ENCODE measurements at regions not wholly inside any gene's neighbourhood (a gene's known extent, or its start where the extent isn't known, plus 50 kb on each side); places are given as distances from the start of the nearest gene placed in this dataset.

- H3K9me3 ChIP-seq (ENCODE audit: control insufficient read depth in 2 of 2, insufficient read depth in 1 of 2, low read length in 1 of 2) = no peaks in the 10 kb centered on the region
- no peaks in the 10 kb centered on the region for H3K27me3 ChIP-seq (ENCODE audit: control insufficient read depth in 2 of 2, insufficient read depth in 1 of 2, low read length in 1 of 2)
- no peak overlapping the region for H3K4me3 ChIP-seq (ENCODE audit: low read length in 2 of 2)
- no peaks in the 10 kb centered on the region for H3K4me1 ChIP-seq (ENCODE audit: control insufficient read depth in 2 of 2, insufficient read depth in 2 of 2, low read length in 2 of 2)
- 81% methylated on average over 6 of the region's 6 CpGs for WGBS
- H3K27ac ChIP-seq (ENCODE audit: low read depth in 1 of 2, low read length in 1 of 2) = no peak overlapping the region
- no peaks in the 10 kb centered on the region for H3K36me3 ChIP-seq (ENCODE audit: control insufficient read depth in 2 of 2, insufficient read depth in 2 of 2, low read length in 1 of 2)
- no peak for DNase-seq (ENCODE audit: low read depth in 6 of 9, low spot score in 9 of 9)
Observed at GRCh38 chr13:107765724-107766401, 449.5 kb downstream of the LIG4 start.

GRCh38 chr13:107764046-107764445, 451.3 kb downstream of the LIG4 start:
- Histone ChIP-seq H3K9me3 (ENCODE audit: control insufficient read depth in 2 of 2, insufficient read depth in 1 of 2, low read length in 1 of 2) (no peaks in the 10 kb centered on the region), H3K27ac (ENCODE audit: low read depth in 1 of 2, low read length in 1 of 2) (no peak overlapping the region), H3K36me3 (ENCODE audit: control insufficient read depth in 2 of 2, insufficient read depth in 2 of 2, low read length in 1 of 2) (no peaks in the 10 kb centered on the region), H3K27me3 (ENCODE audit: control insufficient read depth in 2 of 2, insufficient read depth in 1 of 2, low read length in 1 of 2) (no peaks in the 10 kb centered on the region), H3K4me3 (ENCODE audit: low read length in 2 of 2) (no peak overlapping the region), H3K4me1 (ENCODE audit: control insufficient read depth in 2 of 2, insufficient read depth in 2 of 2, low read length in 2 of 2) (no peaks in the 10 kb centered on the region)
- no peak for DNase-seq (ENCODE audit: low read depth in 6 of 9, low spot score in 9 of 9)
- 93% methylated on average over 1 of the region's 1 CpG for WGBS

- DNase-seq (ENCODE audit: low read depth in 6 of 9, low spot score in 9 of 9) = no peak
Observed at GRCh38 chr13:107753748-107754147, 461.6 kb downstream of the LIG4 start.

GRCh38 chr13:107753291-107753690, 462.0 kb downstream of the LIG4 start:
- Histone ChIP-seq H3K27me3 (ENCODE audit: control insufficient read depth in 2 of 2, insufficient read depth in 1 of 2, low read length in 1 of 2) (no peaks in the 10 kb centered on the region), H3K36me3 (ENCODE audit: control insufficient read depth in 2 of 2, insufficient read depth in 2 of 2, low read length in 1 of 2) (no peaks in the 10 kb centered on the region), H3K4me3 (ENCODE audit: low read length in 2 of 2) (no peak overlapping the region), H3K27ac (ENCODE audit: low read depth in 1 of 2, low read length in 1 of 2) (no peak overlapping the region), H3K9me3 (ENCODE audit: control insufficient read depth in 2 of 2, insufficient read depth in 1 of 2, low read length in 1 of 2) (no peaks in the 10 kb centered on the region), H3K4me1 (ENCODE audit: control insufficient read depth in 2 of 2, insufficient read depth in 2 of 2, low read length in 2 of 2) (no peaks in the 10 kb centered on the region)
- DNase-seq (ENCODE audit: low read depth in 6 of 9, low spot score in 9 of 9) = no peak
- 91% methylated on average over 4 of the region's 4 CpGs for WGBS

More at GRCh38 chr13:107753748-107754147, 461.6 kb downstream of the LIG4 start:
- Histone ChIP-seq H3K4me3 (ENCODE audit: low read length in 2 of 2) (no peak overlapping the region), H3K27me3 (ENCODE audit: control insufficient read depth in 2 of 2, insufficient read depth in 1 of 2, low read length in 1 of 2) (no peaks in the 10 kb centered on the region), H3K36me3 (ENCODE audit: control insufficient read depth in 2 of 2, insufficient read depth in 2 of 2, low read length in 1 of 2) (no peaks in the 10 kb centered on the region), H3K4me1 (ENCODE audit: control insufficient read depth in 2 of 2, insufficient read depth in 2 of 2, low read length in 2 of 2) (no peaks in the 10 kb centered on the region), H3K27ac (ENCODE audit: low read depth in 1 of 2, low read length in 1 of 2) (no peak overlapping the region), H3K9me3 (ENCODE audit: control insufficient read depth in 2 of 2, insufficient read depth in 1 of 2, low read length in 1 of 2) (no peaks in the 10 kb centered on the region)
- 48% methylated on average over 3 of the region's 3 CpGs for WGBS

GRCh38 chr13:107743983-107744382, 471.4 kb downstream of the LIG4 start:
- 82% methylated on average over 3 of the region's 3 CpGs for WGBS
- no peak for DNase-seq (ENCODE audit: low read depth in 6 of 9, low spot score in 9 of 9)

GRCh38 chr13:107743526-107743925, 471.8 kb downstream of the LIG4 start:
- no peak for DNase-seq (ENCODE audit: low read depth in 6 of 9, low spot score in 9 of 9)
- Histone ChIP-seq H3K4me1 (ENCODE audit: control insufficient read depth in 2 of 2, insufficient read depth in 2 of 2, low read length in 2 of 2) (no peaks in the 10 kb centered on the region), H3K9me3 (ENCODE audit: control insufficient read depth in 2 of 2, insufficient read depth in 1 of 2, low read length in 1 of 2) (no peaks in the 10 kb centered on the region), H3K4me3 (ENCODE audit: low read length in 2 of 2) (no peak overlapping the region), H3K36me3 (ENCODE audit: control insufficient read depth in 2 of 2, insufficient read depth in 2 of 2, low read length in 1 of 2) (no peaks in the 10 kb centered on the region), H3K27me3 (ENCODE audit: control insufficient read depth in 2 of 2, insufficient read depth in 1 of 2, low read length in 1 of 2) (no peaks in the 10 kb centered on the region), H3K27ac (ENCODE audit: low read depth in 1 of 2, low read length in 1 of 2) (no peak overlapping the region)
- 58% methylated on average over 4 of the region's 4 CpGs for WGBS

More at GRCh38 chr13:107743983-107744382, 471.4 kb downstream of the LIG4 start:
- Histone ChIP-seq H3K27ac (ENCODE audit: low read depth in 1 of 2, low read length in 1 of 2) (no peak overlapping the region), H3K36me3 (ENCODE audit: control insufficient read depth in 2 of 2, insufficient read depth in 2 of 2, low read length in 1 of 2) (no peaks in the 10 kb centered on the region), H3K4me3 (ENCODE audit: low read length in 2 of 2) (no peak overlapping the region), H3K27me3 (ENCODE audit: control insufficient read depth in 2 of 2, insufficient read depth in 1 of 2, low read length in 1 of 2) (no peaks in the 10 kb centered on the region), H3K9me3 (ENCODE audit: control insufficient read depth in 2 of 2, insufficient read depth in 1 of 2, low read length in 1 of 2) (no peaks in the 10 kb centered on the region), H3K4me1 (ENCODE audit: control insufficient read depth in 2 of 2, insufficient read depth in 2 of 2, low read length in 2 of 2) (no peaks in the 10 kb centered on the region)

GRCh38 chr13:107743100-107743499, 472.2 kb downstream of the LIG4 start:
- DNase-seq (ENCODE audit: low read depth in 6 of 9, low spot score in 9 of 9) = no peak
- H3K36me3 ChIP-seq (ENCODE audit: control insufficient read depth in 2 of 2, insufficient read depth in 2 of 2, low read length in 1 of 2) = no peaks in the 10 kb centered on the region
- H3K27me3 ChIP-seq (ENCODE audit: control insufficient read depth in 2 of 2, insufficient read depth in 1 of 2, low read length in 1 of 2) = no peaks in the 10 kb centered on the region
- H3K4me1 ChIP-seq (ENCODE audit: control insufficient read depth in 2 of 2, insufficient read depth in 2 of 2, low read length in 2 of 2) = no peaks in the 10 kb centered on the region
- no peak overlapping the region for H3K4me3 ChIP-seq (ENCODE audit: low read length in 2 of 2)
- WGBS = 71% methylated on average over 3 of the region's 3 CpGs
- H3K27ac ChIP-seq (ENCODE audit: low read depth in 1 of 2, low read length in 1 of 2) = no peak overlapping the region
- no peaks in the 10 kb centered on the region for H3K9me3 ChIP-seq (ENCODE audit: control insufficient read depth in 2 of 2, insufficient read depth in 1 of 2, low read length in 1 of 2)

- Histone ChIP-seq H3K27ac (ENCODE audit: low read depth in 1 of 2, low read length in 1 of 2) (no peak overlapping the region), H3K36me3 (ENCODE audit: control insufficient read depth in 2 of 2, insufficient read depth in 2 of 2, low read length in 1 of 2) (no peaks in the 10 kb centered on the region), H3K9me3 (ENCODE audit: control insufficient read depth in 2 of 2, insufficient read depth in 1 of 2, low read length in 1 of 2) (no peaks in the 10 kb centered on the region), H3K27me3 (ENCODE audit: control insufficient read depth in 2 of 2, insufficient read depth in 1 of 2, low read length in 1 of 2) (no peaks in the 10 kb centered on the region), H3K4me1 (ENCODE audit: control insufficient read depth in 2 of 2, insufficient read depth in 2 of 2, low read length in 2 of 2) (no peaks in the 10 kb centered on the region), H3K4me3 (ENCODE audit: low read length in 2 of 2) (no peak overlapping the region)
- DNase-seq (ENCODE audit: low read depth in 6 of 9, low spot score in 9 of 9) = no peak
- WGBS = 95% methylated on average over 1 of the region's 1 CpG
Observed at GRCh38 chr13:107742544-107742943, 472.8 kb downstream of the LIG4 start.

- H3K9me3 ChIP-seq (ENCODE audit: control insufficient read depth in 2 of 2, insufficient read depth in 1 of 2, low read length in 1 of 2) = no peaks in the 10 kb centered on the region
- no peak overlapping the region for H3K4me3 ChIP-seq (ENCODE audit: low read length in 2 of 2)
- WGBS = 95% methylated on average over 4 of the region's 4 CpGs
- H3K4me1 ChIP-seq (ENCODE audit: control insufficient read depth in 2 of 2, insufficient read depth in 2 of 2, low read length in 2 of 2) = no peaks in the 10 kb centered on the region
- DNase-seq (ENCODE audit: low read depth in 6 of 9, low spot score in 9 of 9) = no peak
- no peaks in the 10 kb centered on the region for H3K36me3 ChIP-seq (ENCODE audit: control insufficient read depth in 2 of 2, insufficient read depth in 2 of 2, low read length in 1 of 2)
- H3K27me3 ChIP-seq (ENCODE audit: control insufficient read depth in 2 of 2, insufficient read depth in 1 of 2, low read length in 1 of 2) = no peaks in the 10 kb centered on the region
- H3K27ac ChIP-seq (ENCODE audit: low read depth in 1 of 2, low read length in 1 of 2) = no peak overlapping the region
Observed at GRCh38 chr13:107738004-107738403, 477.3 kb downstream of the LIG4 start.
